ENCODE measurements at regions not wholly inside any gene's neighbourhood (a gene's known extent, or its start where the extent isn't known, plus 50 kb on each side); places are given as distances from the start of the nearest gene placed in this dataset.

DNA sequence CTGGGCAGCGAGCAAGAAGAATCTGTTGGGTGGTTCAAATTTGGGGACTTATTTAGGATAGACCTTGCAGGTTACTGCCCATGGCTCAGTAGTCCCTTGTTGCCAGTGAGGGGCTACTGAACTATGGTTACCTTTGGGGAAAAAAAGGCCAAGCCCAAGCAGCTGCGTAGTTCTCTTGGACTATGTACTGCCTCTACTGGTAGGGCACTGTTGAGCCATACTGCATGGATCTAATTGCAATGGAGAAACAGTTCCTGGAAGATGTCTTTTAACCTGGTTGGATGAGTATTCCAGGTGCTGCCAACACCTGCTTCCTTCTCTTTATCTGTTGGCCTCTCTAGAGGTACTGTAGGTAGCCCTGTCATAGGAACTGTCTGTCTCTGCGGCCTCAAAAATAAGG, 671.9 kb upstream of the CBLB start:
- in situ Hi-C loops (cut with HindIII; ENCODE audit: low sequenced_read_pairs), result no loop called here
- TF ChIP-seq, protein P1, sequence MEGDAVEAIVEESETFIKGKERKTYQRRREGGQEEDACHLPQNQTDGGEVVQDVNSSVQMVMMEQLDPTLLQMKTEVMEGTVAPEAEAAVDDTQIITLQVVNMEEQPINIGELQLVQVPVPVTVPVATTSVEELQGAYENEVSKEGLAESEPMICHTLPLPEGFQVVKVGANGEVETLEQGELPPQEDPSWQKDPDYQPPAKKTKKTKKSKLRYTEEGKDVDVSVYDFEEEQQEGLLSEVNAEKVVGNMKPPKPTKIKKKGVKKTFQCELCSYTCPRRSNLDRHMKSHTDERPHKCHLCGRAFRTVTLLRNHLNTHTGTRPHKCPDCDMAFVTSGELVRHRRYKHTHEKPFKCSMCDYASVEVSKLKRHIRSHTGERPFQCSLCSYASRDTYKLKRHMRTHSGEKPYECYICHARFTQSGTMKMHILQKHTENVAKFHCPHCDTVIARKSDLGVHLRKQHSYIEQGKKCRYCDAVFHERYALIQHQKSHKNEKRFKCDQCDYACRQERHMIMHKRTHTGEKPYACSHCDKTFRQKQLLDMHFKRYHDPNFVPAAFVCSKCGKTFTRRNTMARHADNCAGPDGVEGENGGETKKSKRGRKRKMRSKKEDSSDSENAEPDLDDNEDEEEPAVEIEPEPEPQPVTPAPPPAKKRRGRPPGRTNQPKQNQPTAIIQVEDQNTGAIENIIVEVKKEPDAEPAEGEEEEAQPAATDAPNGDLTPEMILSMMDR (IDR thresholded peaks at IDR 0.05; ENCODE audit: low read depth, low read length, missing control alignments), result no peak
- no peak overlapping the region for H3K4me3 ChIP-seq (ENCODE audit: low read depth, low read length)

DNA sequence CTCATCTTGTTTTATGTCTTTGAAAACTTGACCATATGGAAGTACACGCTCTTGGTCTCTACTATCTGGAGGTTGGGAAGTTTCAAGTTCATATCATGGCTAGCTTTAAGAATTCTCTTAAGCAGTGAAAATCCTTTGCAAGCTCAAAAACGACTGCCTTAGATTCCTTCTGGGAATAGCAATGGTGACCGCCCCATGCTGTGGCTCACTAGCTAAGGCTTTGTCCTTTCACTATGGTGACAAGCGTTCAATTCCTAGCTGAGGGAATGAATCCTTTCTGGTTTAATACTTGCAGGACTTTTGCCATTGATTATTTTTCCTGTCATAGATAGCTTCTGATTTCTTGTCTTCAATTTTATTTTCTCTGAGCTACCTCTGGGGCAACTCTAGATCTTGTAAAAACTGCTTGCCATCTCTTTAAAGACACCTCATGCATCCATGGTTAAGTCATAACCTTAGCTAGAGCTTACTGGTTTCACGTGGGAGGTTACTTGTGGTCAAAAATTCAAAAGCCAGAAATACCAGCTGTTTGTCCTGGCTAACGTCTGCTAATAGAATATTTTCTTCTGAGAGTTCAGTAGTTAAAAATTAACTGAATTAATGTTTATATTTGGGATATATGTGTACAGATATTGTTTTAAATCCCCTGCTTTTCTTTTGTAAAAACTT, 673.4 kb upstream of the CBLB start:
- in situ Hi-C loops (cut with HindIII; ENCODE audit: low sequenced_read_pairs), result no loop called here
- DNase-seq (ENCODE audit: low read depth), result no peak
- H3K4me3 ChIP-seq (ENCODE audit: low read depth, low read length), result no peak overlapping the region
- TF ChIP-seq, protein P1 (IDR thresholded peaks at IDR 0.05; ENCODE audit: low read depth, low read length, missing control alignments), result no peak

More for the DNA sequence above, 671.9 kb upstream of the CBLB start:
- no peak for DNase-seq (ENCODE audit: low read depth)

DNA sequence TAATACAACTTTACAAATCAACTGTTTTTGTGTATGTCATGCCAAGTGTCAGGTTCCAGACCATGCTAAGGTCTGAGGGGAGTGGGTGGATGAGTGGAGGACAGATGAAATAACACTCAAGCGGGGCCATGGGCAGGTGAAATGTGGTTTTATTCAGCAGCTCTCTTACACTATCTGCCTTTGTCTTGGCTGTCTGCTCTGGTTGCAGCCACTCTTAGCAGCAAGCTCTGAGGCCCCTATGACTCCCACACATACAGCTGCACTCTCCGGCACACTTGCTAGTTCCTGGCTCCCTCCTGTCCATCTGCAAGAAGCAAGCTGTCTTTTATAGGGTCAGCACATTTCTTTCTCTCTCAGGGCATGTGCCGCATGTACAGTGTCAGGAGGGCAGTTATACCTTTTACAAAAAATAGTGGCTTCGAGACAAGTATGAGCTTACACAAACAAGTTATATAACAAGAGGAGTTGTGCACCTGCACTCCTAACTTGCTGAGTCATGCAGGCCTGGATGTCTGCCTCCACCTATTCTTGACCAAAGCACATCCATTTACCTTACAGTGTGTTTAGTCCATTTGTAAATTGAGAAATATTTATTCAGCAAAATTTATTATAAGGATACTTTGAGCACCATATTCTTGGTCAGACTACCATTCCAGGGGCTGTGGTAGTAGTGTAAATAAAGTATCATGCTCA, 683.7 kb upstream of the CBLB start:
- DNase-seq (ENCODE audit: low read depth), result no peak
- no peak overlapping the region for H3K4me3 ChIP-seq (ENCODE audit: low read depth, low read length)
- TF ChIP-seq, protein P1 (IDR thresholded peaks at IDR 0.05; ENCODE audit: low read depth, low read length, missing control alignments), result no peak
- in situ Hi-C loops (cut with HindIII; ENCODE audit: low sequenced_read_pairs), result no loop called here

DNA sequence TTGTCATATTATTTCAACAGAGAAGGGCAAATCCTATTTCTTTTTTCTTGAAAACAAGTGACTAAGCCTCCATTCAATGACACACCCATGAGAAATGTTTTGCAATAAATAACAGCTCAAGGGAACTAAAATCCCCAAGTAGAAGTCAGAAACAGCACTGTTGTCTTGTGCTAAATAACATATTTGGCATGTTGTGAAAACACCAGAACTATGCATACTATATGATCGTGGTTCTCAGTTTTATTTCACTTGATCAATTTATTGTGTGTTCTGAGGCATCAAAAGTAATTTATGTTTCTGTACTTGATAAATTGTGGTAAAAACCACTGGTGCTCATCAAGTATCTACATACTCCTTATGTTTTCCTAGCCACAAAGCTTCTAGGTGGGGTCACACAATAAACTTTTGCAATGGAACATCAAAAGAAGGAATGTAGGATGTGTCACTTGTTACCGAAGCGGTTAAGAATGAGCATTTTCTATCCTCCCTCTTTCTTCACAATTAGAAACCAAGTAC, 691.7 kb upstream of the CBLB start:
- H3K4me3 ChIP-seq (ENCODE audit: low read depth, low read length), result no peak overlapping the region
- in situ Hi-C loops (cut with HindIII; ENCODE audit: low sequenced_read_pairs), result no loop called here

DNA sequence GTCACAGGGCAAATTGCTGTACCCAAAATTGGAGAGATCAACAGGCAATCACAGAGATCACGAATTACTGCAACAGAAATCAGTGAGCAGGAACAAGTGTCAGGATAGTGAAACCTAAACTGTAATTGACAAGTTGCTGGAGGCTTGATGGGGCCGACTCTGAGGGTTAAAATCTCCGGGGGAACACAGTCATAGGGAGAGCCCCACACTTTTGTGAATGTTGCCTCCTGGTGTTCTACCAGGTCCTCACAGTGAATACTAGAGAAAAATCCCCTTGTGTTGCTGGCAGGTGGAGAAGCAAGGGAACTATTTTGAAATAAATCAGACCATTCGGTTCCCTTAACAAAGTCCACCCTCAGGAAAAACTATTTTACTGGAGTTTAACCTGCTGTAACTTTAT, 697.5 kb upstream of the CBLB start:
- H3K4me3 ChIP-seq (ENCODE audit: low read depth, low read length), result no peak overlapping the region
- TF ChIP-seq, protein P1 (IDR thresholded peaks at IDR 0.05; ENCODE audit: low read depth, low read length, missing control alignments), result no peak
- no peak for DNase-seq (ENCODE audit: low read depth)
- in situ Hi-C loops (cut with HindIII; ENCODE audit: low sequenced_read_pairs), result no loop called here

More for the DNA sequence above, 691.7 kb upstream of the CBLB start:
- peak; percentile 27 for DNase-seq (ENCODE audit: low read depth)
- TF ChIP-seq, protein P1 (IDR thresholded peaks at IDR 0.05; ENCODE audit: low read depth, low read length, missing control alignments), result no peak

DNA sequence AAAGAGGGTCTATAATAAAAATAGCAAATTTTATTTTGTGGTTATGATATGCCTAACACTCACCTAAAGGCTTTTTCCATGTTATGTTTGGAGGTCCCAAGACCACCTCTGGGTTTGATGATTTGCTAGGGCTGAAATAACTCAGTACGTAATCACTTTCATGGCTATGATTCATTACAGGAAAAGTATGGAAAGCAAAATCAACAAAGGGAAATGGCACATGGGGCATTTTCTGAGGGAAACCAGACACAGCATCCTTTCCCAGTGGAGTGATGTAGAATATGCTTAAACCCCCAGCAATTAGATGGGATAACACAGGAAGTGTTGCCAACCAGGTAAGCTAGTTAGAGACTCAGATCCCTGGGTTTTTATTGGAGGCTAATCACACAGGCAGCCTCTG, 701.6 kb upstream of the CBLB start:
- no peak for DNase-seq (ENCODE audit: low read depth)
- no peak overlapping the region for H3K4me3 ChIP-seq (ENCODE audit: low read depth, low read length)
- in situ Hi-C loops (cut with HindIII; ENCODE audit: low sequenced_read_pairs), result no loop called here
- TF ChIP-seq, protein P1 (IDR thresholded peaks at IDR 0.05; ENCODE audit: low read depth, low read length, missing control alignments), result no peak

Measured in astrocyte of the cerebellum (primary cell).